GM20000 (cell line): ENCODE measurements at regions not wholly inside any gene's neighbourhood (a gene's known extent, or its start where the extent isn't known, plus 50 kb on each side); places are given as distances from the start of the nearest gene placed in this dataset.
A peak's percentile ranks its signal among the peaks of the same experiment; 100 is the strongest.

Experiments used
- DNase-seq: peaks from one replicate; pipeline ENCODE4 v3.0.0; 2012; ENCODE audit warnings: low spot score
- TF ChIP-seq, protein P1 (sequence below): IDR thresholded peaks from 2 replicates; pipeline ENCODE4 v1.5.1; 2012; ENCODE audit warnings: mild to moderate bottlenecking, control low read depth; ENCODE audit errors: extremely low read depth, missing control alignments

DNA sequence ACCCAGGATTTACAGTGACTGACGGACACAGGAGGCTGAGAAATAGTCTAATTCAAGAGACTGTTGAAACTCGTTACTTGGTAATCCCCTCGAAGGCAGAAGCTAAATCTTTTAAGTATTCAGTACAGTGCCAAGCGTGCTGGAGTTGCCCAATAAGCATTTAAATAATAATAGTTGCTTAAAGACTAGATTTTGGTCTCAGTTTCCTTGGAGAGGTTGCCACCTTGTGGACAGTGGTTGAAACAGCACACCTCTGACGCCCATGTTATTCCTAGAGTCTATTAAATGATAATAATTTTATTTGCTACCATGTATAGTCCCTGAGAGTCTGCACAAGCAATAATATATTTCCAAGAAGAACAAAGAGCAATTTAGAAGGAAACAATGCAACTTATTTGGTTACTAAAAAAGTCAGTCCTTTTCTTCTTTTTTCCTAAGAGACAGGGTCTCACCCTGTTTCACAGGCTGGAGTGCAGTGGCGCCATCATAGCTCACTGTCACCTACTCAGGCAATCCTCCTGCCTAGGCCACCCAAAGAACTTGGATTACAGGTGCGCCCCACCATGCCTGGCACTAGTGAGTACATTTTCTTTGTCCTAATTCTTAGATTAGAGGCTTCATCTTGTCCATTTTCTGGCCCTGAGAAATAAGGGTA is 138.0 kb upstream of the NUDT7 start:
- TF ChIP-seq, protein P1, sequence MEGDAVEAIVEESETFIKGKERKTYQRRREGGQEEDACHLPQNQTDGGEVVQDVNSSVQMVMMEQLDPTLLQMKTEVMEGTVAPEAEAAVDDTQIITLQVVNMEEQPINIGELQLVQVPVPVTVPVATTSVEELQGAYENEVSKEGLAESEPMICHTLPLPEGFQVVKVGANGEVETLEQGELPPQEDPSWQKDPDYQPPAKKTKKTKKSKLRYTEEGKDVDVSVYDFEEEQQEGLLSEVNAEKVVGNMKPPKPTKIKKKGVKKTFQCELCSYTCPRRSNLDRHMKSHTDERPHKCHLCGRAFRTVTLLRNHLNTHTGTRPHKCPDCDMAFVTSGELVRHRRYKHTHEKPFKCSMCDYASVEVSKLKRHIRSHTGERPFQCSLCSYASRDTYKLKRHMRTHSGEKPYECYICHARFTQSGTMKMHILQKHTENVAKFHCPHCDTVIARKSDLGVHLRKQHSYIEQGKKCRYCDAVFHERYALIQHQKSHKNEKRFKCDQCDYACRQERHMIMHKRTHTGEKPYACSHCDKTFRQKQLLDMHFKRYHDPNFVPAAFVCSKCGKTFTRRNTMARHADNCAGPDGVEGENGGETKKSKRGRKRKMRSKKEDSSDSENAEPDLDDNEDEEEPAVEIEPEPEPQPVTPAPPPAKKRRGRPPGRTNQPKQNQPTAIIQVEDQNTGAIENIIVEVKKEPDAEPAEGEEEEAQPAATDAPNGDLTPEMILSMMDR, result peak; percentile 55
- peak; percentile 39 for DNase-seq

DNA sequence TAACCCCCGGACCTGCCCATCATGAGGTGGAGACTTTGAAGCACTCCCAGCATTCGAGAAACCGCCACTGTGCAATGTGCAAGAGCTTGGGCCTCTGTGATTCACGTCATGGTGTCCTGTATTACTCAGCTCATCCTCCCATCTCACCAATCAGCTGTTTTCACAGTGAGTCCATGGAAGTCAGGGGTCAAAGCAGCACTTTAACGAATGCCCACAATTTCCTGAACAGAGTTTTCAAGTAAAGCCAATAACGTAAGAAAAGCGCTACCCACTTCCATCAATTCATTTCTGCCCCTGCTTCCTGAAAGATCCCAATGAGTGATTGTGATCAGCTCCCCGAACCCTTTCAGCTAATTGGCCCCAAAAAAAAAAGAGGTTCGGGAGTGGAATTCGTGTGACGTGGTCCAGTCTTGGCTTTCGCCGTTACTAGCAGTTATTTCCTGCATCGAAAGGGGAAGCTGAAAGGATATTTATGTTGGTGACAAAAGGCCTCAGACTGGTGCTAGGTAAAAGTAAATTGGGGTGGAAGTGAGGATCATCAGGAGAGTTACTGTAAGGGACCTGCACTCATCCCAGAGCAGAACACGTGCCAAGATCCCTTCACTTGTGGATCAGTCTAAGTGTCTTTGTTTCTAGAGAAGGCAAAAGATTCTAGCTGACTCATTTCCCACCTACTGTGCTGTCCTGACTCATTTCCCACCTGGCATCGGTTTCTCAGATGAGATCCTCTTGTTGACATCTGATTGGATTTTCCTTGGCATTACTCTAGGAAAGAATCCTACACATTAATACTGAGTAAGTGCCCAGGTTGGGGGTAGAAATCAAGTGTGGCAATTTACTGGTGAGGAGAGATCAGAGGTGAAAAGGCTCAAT is 136.7 kb upstream of the NUDT7 start:
- no peak for DNase-seq
- TF ChIP-seq, protein P1, result no peak

GRCh38 chr16:77588389-77588788 is 133.9 kb upstream of the NUDT7 start:
- no peak for DNase-seq
- TF ChIP-seq, protein P1, result no peak

GRCh38 chr16:77589071-77589765 is 133.1 kb upstream of the NUDT7 start:
- DNase-seq, result no peak
- TF ChIP-seq, protein P1, result no peak

DNA sequence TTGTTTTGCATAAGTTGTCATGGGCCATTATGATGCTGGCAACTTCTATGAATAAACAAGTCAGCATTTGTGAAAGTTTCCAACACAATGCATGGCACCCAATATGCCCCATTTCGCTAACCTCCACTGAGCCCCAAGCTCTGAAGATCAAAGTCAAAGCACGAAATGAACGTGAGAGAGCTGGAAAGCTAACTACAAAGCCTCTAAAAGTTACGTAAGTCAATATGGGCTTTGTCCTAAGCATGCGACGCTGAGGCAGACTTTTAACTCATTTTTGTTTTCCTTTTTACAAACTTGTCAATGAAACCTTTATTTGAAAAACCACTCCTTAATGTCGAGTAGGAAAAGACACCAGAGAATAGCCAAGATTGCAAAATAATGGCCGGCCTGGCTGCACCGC is 131.6 kb upstream of the NUDT7 start:
- DNase-seq, result no peak

GRCh38 chr16:77591347-77591746 is 131.0 kb upstream of the NUDT7 start:
- TF ChIP-seq, protein P1, result no peak
- DNase-seq, result no peak

More for the DNA sequence above, 131.6 kb upstream of the NUDT7 start:
- TF ChIP-seq, protein P1, result no peak

DNA sequence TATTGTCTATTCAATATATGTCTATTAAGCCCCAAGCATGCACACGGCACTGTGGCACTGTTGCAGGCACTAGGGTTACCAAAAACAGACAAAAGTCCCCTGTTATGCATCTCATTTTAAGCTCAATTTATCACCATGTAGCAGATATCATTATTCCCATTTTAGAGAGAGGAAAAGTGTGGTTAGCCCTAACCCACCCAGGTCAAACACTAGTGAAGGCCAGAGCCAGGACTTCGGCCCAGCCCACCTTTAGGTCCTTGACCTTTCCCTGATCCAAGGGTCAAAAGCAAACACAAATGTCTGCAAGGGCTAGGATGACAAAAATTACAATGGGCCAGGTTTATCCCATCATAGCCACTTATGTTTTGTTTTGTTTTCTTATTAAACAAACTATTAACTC is 130.3 kb upstream of the NUDT7 start:
- DNase-seq, result no peak
- TF ChIP-seq, protein P1, result no peak
